Effector memory CD8-positive, alpha-beta T cell (primary cell): ENCODE measurements at regions not wholly inside any gene's neighbourhood (a gene's known extent, or its start where the extent isn't known, plus 50 kb on each side); places are given as distances from the start of the nearest gene placed in this dataset.
A peak's percentile ranks its signal among the peaks of the same experiment; 100 is the strongest.
"Not testable (repeated sequence)": the region's sequence is repeated elsewhere in the genome, so short reads cannot be mapped to it uniquely, and the experiment has no call there.

Experiments used
- ATAC-seq: fragments of 150-1000 bp; cut with Tn5 transposase; replicated peaks from 2 replicates; pipeline ENCODE4 v1.10.0; 2021; ENCODE audit warnings: mild to moderate bottlenecking, moderate library complexity
- DNase-seq, 3 experiments: peaks; one replicate each; pipeline ENCODE4 v3.0.0; 2021
- H3K27ac Mint-ChIP-seq, 2 donors: one replicate each; pipeline ENCODE4 v1.8.0; 2022; ENCODE audit warnings: mild to moderate bottlenecking in 2 of 2, mixed read lengths in 2 of 2, moderate library complexity in 2 of 2
- H3K27me3 Mint-ChIP-seq, 2 donors: one replicate each; pipeline ENCODE4 v1.8.0; 2022; ENCODE audit warnings: mixed read lengths in 2 of 2
- H3K36me3 Mint-ChIP-seq: one replicate; pipeline ENCODE4 v1.8.0; 2022; ENCODE audit warnings: mild to moderate bottlenecking, moderate library complexity, mixed read lengths; ENCODE audit not compliant: insufficient read depth
- H3K4me1 Mint-ChIP-seq, 2 donors: one replicate each; pipeline ENCODE4 v1.8.0; 2022; ENCODE audit warnings: low read depth in 2 of 2, mixed read lengths in 2 of 2
- H3K4me3 Mint-ChIP-seq, 2 donors: one replicate each; pipeline ENCODE4 v1.8.0; 2022; ENCODE audit warnings: mild to moderate bottlenecking in 2 of 2, mixed read lengths in 2 of 2, moderate library complexity in 2 of 2
- H3K9me3 Mint-ChIP-seq, 2 donors: one replicate each; pipeline ENCODE4 v1.8.0; 2022; ENCODE audit warnings: mixed read lengths in 2 of 2

DNA sequence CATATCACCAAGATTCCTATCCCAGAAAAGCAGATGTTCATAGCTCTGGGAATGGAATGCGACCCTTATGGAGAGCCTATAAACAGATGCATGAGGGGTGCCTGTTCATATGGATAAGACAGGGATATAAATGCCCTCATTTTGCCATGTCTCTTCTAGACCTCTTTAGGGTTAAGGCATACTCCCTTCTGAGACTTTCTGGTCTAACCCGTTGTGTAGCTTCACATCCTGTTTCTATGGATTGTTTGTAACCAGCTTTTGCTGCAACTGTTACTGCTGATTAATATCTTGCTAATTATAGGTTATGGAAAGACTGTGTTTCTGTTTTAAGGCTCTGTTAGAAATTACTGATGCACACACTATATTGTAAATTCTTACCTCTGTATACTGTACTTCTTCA, 193.5 kb upstream of the ALG10B start:
- not testable (repeated sequence) for ATAC-seq, DNase-seq, H3K27ac Mint-ChIP-seq, H3K4me3 Mint-ChIP-seq, H3K4me1 Mint-ChIP-seq, H3K36me3 Mint-ChIP-seq
- H3K9me3 Mint-ChIP-seq = peaks cover 5 to 14% of the 10 kb centered on the region in 2 donors
- H3K27me3 Mint-ChIP-seq = peaks cover 13% of the 10 kb centered on the region in 2 donors

DNA sequence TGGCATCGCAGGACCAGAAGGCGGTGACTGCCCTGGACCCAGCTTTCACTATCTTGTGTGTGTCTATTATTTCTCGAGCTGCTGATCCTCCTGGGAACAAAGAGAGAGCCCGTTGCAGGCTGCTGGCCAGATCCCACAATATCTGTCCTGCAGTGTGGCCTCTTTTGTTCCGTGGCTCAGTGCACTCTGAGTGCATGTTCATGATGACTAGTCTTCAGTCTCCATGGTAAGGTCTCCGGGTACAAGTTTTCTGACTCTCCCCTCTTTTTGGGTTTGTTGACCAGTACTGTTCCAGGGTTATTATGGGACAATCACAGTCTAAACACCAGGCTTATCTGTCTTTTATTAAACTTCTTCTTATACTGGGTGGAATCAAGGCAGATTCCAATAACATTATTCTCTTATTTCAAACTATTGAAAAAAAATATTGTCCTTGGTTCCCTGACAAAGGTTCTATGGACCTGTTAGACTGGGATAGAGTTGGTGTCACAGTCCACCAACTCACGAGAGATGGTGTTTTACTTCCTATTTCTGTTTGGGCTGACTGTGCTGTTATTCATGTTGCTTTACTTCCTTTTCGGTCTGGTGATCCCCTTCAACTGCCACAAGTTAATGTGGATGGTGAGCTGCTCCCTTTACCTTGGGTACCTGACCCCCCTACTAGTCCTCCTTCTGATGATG, 192.9 kb upstream of the ALG10B start:
- Mint-ChIP-seq H3K36me3 (no peaks in the 10 kb centered on the region), H3K4me3 (no peak overlapping the region), H3K27ac (no peak overlapping the region), H3K9me3 (peaks cover 1 to 10% of the 10 kb centered on the region in 2 donors), H3K27me3 (peaks cover 13% of the 10 kb centered on the region in 2 donors), H3K4me1 (peaks cover 0 to 2% of the 10 kb centered on the region in 2 donors)
- ATAC-seq (no peak), DNase-seq (no peak)

DNA sequence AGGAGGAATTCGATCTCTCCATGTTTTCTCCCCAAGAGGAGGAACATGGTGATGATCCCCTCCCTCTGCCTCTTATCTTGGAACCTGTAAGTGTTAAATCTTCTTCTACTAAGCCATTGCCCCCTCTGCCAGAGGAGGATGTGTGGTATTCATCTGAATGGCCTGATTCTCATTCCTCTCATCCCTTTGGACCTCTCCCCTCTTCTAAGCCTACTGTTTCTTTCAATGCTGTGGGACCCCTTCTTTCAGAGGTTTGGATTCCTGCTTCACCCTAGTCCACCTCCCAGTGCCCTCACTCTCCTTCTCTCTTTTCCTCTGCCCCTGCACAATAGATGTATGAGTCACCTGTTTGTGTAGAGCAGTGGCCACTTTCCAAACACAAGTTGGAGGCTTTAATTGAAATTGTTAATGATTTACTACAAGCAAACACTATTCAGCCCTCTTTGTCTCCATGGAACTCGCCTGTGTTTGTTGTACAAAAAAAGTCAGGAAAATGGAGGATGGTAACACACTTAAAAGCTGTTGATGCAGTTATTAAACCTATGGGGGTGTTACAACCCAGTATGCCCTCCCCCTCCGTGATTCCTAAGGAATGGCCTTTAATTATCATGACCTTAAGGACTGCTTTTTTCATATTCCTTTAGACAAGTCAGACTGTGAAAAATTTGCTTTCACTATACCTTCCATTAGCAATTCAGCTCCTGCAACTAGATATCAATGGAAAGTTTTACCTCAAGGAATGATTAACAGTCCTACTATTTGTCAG, 192.1 kb upstream of the ALG10B start:
- ATAC-seq (no peak), DNase-seq (no peak)
- peaks cover 13 to 15% of the 10 kb centered on the region in 2 donors for H3K27me3 Mint-ChIP-seq
- H3K36me3 Mint-ChIP-seq = no peaks in the 10 kb centered on the region
- H3K4me3 Mint-ChIP-seq = no peak overlapping the region
- H3K9me3 Mint-ChIP-seq = peaks cover 0 to 8% of the 10 kb centered on the region in 2 donors
- peaks cover 0 to 2% of the 10 kb centered on the region in 2 donors for H3K4me1 Mint-ChIP-seq
- H3K27ac Mint-ChIP-seq = no peak overlapping the region

DNA sequence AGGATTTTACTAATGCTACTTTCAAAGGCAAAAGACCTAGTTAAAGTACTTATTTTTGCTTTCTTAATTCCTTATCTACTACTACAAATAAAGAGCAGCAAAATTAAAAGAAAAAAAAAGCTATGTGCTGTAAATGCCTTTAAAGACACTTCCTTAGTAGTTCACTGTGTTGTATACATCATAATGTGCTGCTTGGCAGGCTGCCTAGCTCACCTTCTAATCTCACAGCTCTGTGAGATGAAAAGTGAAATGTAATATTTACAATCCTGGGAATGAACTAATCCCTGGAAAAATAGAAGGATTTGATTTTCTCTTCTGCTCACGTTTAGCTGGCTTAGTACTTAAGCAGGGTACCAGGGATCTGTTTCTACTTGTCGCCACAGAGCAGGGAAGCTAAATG, 184.4 kb upstream of the ALG10B start:
- H3K4me1 Mint-ChIP-seq = peaks cover 0 to 2% of the 10 kb centered on the region in 2 donors
- H3K36me3 Mint-ChIP-seq = no peaks in the 10 kb centered on the region
- H3K27ac Mint-ChIP-seq = no peak overlapping the region
- peaks cover 3 to 26% of the 10 kb centered on the region in 2 donors for H3K27me3 Mint-ChIP-seq
- no peak overlapping the region for H3K4me3 Mint-ChIP-seq
- DNase-seq (no peak), ATAC-seq (no peak)
- no peaks in the 10 kb centered on the region for H3K9me3 Mint-ChIP-seq

DNA sequence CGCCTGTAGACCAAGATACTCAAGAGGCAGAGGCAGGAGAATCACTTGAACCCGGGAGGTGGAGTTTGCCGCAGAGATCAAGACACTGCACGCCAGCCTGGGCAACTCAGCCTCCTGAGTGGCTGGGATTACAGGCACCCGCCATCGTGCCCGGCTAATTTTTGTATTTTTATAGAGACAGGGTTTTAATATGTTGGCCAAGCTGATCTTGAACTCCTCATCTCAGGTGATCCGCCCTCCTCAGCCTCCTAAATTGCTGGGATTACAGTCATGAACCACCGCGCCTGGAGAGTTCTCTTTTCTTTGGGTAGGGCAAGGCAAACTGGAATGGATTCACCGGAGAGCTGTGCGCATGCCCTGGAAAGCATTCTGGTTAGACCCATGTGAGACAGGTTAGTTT, 179.3 kb upstream of the ALG10B start:
- H3K36me3 Mint-ChIP-seq = no peaks in the 10 kb centered on the region
- no peaks in the 10 kb centered on the region for H3K9me3 Mint-ChIP-seq
- H3K27me3 Mint-ChIP-seq = peaks cover 0 to 23% of the 10 kb centered on the region in 2 donors
- no peak overlapping the region for H3K4me3 Mint-ChIP-seq
- ATAC-seq (no peak), DNase-seq (no peak)
- H3K27ac Mint-ChIP-seq = no peak overlapping the region
- H3K4me1 Mint-ChIP-seq = peaks cover 4 to 8% of the 10 kb centered on the region in 2 donors

- Mint-ChIP-seq H3K4me1 (peaks cover 4 to 7% of the 10 kb centered on the region in 2 donors), H3K27me3 (peaks cover 0 to 23% of the 10 kb centered on the region in 2 donors), H3K4me3 (peak overlapping the region in 1 of 2 donors; percentile 65), H3K27ac (no peak overlapping the region), H3K36me3 (no peaks in the 10 kb centered on the region), H3K9me3 (no peaks in the 10 kb centered on the region)
- DNase-seq (no peak), ATAC-seq (no peak)
These were observed 178.9 kb upstream of the ALG10B start for GRCh38 chr12:38137716-38138115.

GRCh38 chr12:38138225-38139221, 178.1 kb upstream of the ALG10B start:
- peak overlapping the region in 1 of 2 donors; percentile 42 for H3K27ac Mint-ChIP-seq
- no peaks in the 10 kb centered on the region for H3K36me3 Mint-ChIP-seq

DNA sequence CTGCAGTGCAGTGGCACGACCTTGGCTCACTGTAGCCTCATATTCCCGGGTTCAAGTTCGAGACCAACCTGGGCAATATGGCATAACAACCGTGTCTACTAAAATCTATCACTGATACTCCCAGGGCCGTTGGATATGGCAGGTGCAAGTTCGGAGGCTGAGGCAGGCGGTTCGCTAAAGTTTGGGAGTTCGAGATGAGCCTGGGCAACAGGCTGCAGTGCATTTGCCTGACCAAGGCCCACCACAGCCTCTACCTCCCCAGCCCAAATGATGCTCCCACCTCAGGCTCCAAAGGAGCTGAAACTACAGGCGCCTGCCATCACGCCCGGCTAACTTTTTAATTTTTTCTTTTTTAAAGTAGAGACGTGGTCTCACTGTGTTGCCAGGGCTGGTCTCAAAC, 177.1 kb upstream of the ALG10B start:
- Mint-ChIP-seq H3K4me1 (peaks cover 4 to 7% of the 10 kb centered on the region in 2 donors), H3K27me3 (peaks cover 0 to 20% of the 10 kb centered on the region in 2 donors), H3K36me3 (no peaks in the 10 kb centered on the region), H3K27ac (no peak overlapping the region), H3K4me3 (no peak overlapping the region), H3K9me3 (no peaks in the 10 kb centered on the region)
- ATAC-seq = no peak
- DNase-seq = no peak

More at GRCh38 chr12:38138225-38139221, 178.1 kb upstream of the ALG10B start:
- Mint-ChIP-seq H3K4me1 (peaks cover 4 to 7% of the 10 kb centered on the region in 2 donors), H3K27me3 (peaks cover 0 to 23% of the 10 kb centered on the region in 2 donors), H3K4me3 (peak overlapping the region; percentile 54 to 65), H3K9me3 (no peaks in the 10 kb centered on the region)
- peak; percentile 69 for ATAC-seq
- DNase-seq = peak; percentile 53 to 59 (median 56)

- ATAC-seq (no peak), DNase-seq (no peak)
- no peak overlapping the region for H3K27ac Mint-ChIP-seq
- no peaks in the 10 kb centered on the region for H3K9me3 Mint-ChIP-seq
- H3K4me3 Mint-ChIP-seq = no peak overlapping the region
- peaks cover 4 to 7% of the 10 kb centered on the region in 2 donors for H3K4me1 Mint-ChIP-seq
- no peaks in the 10 kb centered on the region for H3K36me3 Mint-ChIP-seq
- peaks cover 0 to 14% of the 10 kb centered on the region in 2 donors for H3K27me3 Mint-ChIP-seq
These were observed 175.3 kb upstream of the ALG10B start for GRCh38 chr12:38141239-38141638.

- no peak overlapping the region for H3K4me3 Mint-ChIP-seq
- H3K27me3 Mint-ChIP-seq = peaks cover 0 to 14% of the 10 kb centered on the region in 2 donors
- DNase-seq (no peak), ATAC-seq (no peak)
- peaks cover 4 to 7% of the 10 kb centered on the region in 2 donors for H3K4me1 Mint-ChIP-seq
- H3K27ac Mint-ChIP-seq = peak overlapping the region in 1 of 2 donors; percentile 24
- peaks cover 0 to 2% of the 10 kb centered on the region in 2 donors for H3K9me3 Mint-ChIP-seq
- H3K36me3 Mint-ChIP-seq = no peaks in the 10 kb centered on the region
These were observed 174.7 kb upstream of the ALG10B start for GRCh38 chr12:38141861-38142260.

GRCh38 chr12:38142974-38143373, 173.6 kb upstream of the ALG10B start:
- Mint-ChIP-seq H3K9me3 (peaks cover 0 to 5% of the 10 kb centered on the region in 2 donors), H3K4me1 (peaks cover 4 to 7% of the 10 kb centered on the region in 2 donors), H3K27me3 (peaks cover 0 to 7% of the 10 kb centered on the region in 2 donors), H3K27ac (no peak overlapping the region), H3K4me3 (no peak overlapping the region), H3K36me3 (no peaks in the 10 kb centered on the region)
- ATAC-seq (no peak), DNase-seq (no peak)

GRCh38 chr12:38144049-38144448, 172.5 kb upstream of the ALG10B start:
- DNase-seq (no peak), ATAC-seq (no peak)
- H3K27ac Mint-ChIP-seq = no peak overlapping the region
- H3K36me3 Mint-ChIP-seq = no peaks in the 10 kb centered on the region
- H3K9me3 Mint-ChIP-seq = peaks cover 0 to 5% of the 10 kb centered on the region in 2 donors
- H3K4me3 Mint-ChIP-seq = no peak overlapping the region
- peaks cover under 1% of the 10 kb centered on the region in 2 donors for H3K4me1 Mint-ChIP-seq
- H3K27me3 Mint-ChIP-seq = no peaks in the 10 kb centered on the region
